ENCODE measurements at regions not wholly inside any gene's neighbourhood (a gene's known extent, or its start where the extent isn't known, plus 50 kb on each side); places are given as distances from the start of the nearest gene placed in this dataset.

DNA sequence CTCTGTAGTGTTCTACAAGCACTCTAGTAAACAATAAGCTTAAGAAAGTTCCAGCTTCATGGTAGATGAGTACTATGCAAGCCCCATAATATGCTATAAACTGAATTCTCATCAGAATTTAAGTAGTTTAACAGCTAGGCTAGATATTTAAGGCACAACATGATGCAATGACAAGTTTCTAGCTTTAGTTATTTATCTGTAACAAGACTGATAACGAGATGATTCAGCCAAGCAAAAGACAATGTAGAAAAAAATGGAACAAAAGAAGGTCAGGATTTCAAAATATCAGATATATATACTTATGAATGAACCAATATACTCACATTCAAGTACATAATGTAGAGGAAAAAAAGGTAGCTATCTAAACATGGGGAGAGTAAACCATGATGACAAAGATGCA, 61.0 kb upstream of the RERGL start:
- ChIA-PET POLR2A (no interaction called here), CTCF (interaction anchor here (0.9 to 1.6 kb wide), 3 partner anchors 8 to 74 kb away, joined by 3 to 6 read pairs (median 4); no protein-coding TSS in a partner anchor)
- intact Hi-C loops (cut with DNase I, micrococcal nuclease), result no loop called here
- Mint-ChIP-seq H3K9me3 (ENCODE audit: low read depth) (no peaks in the 10 kb centered on the region), H3K27ac (no peak overlapping the region), H3K4me1 (no peaks in the 10 kb centered on the region), H3K27me3 (no peaks in the 10 kb centered on the region), H3K36me3 (ENCODE audit: low read depth) (no peaks in the 10 kb centered on the region), H3K4me3 (no peak overlapping the region)
- ATAC-seq, result no peak
- no peak for DNase-seq

DNA sequence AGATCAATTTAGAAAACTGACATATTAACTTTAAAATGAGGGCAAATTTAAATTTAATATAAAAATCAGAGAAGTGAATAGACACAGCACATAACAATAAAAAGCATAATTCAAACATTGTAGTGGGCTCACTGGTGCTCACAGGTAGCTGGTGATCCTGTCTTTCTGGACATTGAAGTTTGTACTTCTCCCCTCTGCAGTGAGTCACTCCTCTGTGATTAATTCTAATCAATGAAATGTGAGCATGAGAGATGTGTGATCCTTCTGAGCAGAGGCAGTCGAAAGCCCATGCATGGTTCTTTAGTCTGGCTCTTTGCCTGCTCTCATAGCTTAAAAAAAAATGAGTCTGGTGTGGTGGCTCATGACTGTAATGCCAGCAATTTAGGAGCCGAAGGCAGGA, 59.0 kb upstream of the RERGL start:
- Mint-ChIP-seq H3K36me3 (ENCODE audit: low read depth) (no peaks in the 10 kb centered on the region), H3K9me3 (ENCODE audit: low read depth) (no peaks in the 10 kb centered on the region), H3K27ac (no peak overlapping the region), H3K4me3 (no peak overlapping the region), H3K27me3 (no peaks in the 10 kb centered on the region), H3K4me1 (no peaks in the 10 kb centered on the region)
- ChIA-PET POLR2A (no interaction called here), CTCF (no interaction called here)
- DNase-seq, result no peak
- intact Hi-C loops (cut with DNase I, micrococcal nuclease), result no loop called here
- no peak for ATAC-seq

DNA sequence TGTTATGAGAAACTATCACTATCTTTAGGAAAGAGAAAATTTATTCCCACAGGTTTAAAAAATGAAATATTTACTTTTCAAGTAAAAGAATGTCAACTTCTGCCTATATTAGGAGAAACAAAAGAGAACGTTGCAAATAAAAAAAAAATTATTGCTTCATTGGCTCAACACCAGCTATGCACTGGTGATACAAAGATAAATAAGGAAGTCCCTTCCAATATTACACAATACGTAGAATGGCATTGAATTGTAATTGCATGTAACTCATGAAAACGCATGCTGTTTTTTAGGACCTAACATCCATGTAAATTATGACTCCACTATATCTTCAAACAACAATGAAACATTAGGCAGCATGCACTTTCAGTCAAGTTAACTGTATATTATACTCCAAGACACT, 56.4 kb upstream of the RERGL start:
- Mint-ChIP-seq H3K9me3 (ENCODE audit: low read depth) (no peaks in the 10 kb centered on the region), H3K36me3 (ENCODE audit: low read depth) (no peaks in the 10 kb centered on the region), H3K4me3 (no peak overlapping the region), H3K4me1 (no peaks in the 10 kb centered on the region), H3K27ac (no peak overlapping the region), H3K27me3 (no peaks in the 10 kb centered on the region)
- ChIA-PET POLR2A (no interaction called here), CTCF (no interaction called here)
- intact Hi-C loops (cut with DNase I, micrococcal nuclease), result no loop called here
- ATAC-seq, result no peak
- no peak for DNase-seq

DNA sequence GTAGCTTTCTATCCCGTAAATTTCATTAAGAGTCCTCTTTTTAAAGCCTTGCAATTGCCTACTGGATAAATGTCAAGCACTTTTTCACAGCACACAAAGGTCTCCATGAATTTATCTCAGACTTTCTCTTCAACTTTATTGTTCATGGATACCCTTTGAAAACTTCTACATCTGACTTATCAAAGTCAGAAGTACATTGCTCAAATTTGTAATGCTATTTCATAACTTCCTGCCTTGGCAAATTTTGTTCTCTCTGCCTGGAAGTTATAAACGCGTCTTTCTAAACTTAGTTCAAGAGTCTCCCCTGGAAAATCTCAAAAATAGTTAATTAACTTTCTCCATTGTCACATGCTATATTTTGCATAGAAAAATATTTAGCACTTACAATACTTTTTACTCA, 55.9 kb upstream of the RERGL start:
- no peaks in the 10 kb centered on the region for H3K27me3 Mint-ChIP-seq
- POLR2A ChIA-PET, result no interaction called here
- no peak for ATAC-seq

DNA sequence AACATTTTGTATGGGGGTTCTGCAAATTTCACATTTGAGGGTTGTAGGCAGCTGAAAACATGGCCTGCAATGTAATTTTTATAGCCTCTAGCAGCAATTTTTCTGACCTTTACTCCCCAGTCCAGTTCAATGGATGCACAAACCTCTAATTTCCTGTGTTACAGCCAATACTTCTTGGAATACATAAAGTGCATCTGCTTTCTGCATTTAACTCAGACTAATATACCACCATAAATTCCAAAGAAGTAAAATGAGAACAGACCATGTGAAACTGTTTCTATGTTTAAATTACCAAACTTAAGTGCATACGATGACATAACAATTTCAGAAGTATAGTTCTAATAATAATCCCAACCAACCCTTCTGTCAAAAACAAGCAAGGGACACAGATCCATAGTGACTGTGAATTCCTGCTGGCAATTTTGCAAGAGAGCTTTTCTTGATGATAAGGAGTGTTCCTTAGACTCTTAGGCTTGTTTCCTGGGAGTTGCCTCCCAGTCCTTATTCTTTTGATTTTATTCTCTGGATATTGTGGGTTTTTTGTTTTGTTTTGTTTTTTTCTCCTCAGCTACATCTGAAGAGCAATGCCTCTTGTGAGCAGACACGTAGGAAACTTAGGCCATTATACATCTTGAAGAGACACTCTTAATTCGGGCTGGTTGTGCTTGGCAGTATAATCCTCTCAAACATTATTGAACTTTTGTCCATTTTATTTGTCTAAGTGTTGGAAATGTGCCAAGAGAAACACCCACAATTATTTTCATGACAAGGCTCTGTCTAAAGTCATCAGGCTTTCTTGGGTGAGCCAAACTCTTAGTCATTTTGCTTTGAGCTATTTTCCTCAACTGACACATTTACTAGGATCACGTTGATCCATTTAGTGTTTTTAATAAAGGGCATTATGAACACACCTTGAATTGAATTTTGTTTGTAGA, 51.3 kb upstream of the RERGL start:
- no peak overlapping the region for H3K27ac Mint-ChIP-seq
- ATAC-seq (no peak), DNase-seq (no peak)
- H3K27me3 Mint-ChIP-seq, result no peaks in the 10 kb centered on the region
- no peaks in the 10 kb centered on the region for H3K4me1 Mint-ChIP-seq
- CTCF ChIA-PET, result interaction anchor here (0.5 kb wide), 1 partner anchor 83 kb away, joined by 3 read pairs; no protein-coding TSS in a partner anchor
- H3K4me3 Mint-ChIP-seq, result no peak overlapping the region
- intact Hi-C loops (cut with DNase I, micrococcal nuclease), result loop anchor here in 1 of 2 experiments (5.0 kb wide), 2 partner anchors 106 to 1046 kb away; no protein-coding TSS in a partner anchor
- no peaks in the 10 kb centered on the region for H3K9me3 Mint-ChIP-seq (ENCODE audit: low read depth)
- H3K36me3 Mint-ChIP-seq (ENCODE audit: low read depth), result no peaks in the 10 kb centered on the region
- POLR2A ChIA-PET, result interaction anchor here (0.6 kb wide), 1 partner anchor 267 kb away, joined by 4 read pairs; no protein-coding TSS in a partner anchor

More for the DNA sequence above, 55.9 kb upstream of the RERGL start:
- no peak overlapping the region for H3K4me3 Mint-ChIP-seq
- H3K27ac Mint-ChIP-seq, result no peak overlapping the region
- no peaks in the 10 kb centered on the region for H3K9me3 Mint-ChIP-seq (ENCODE audit: low read depth)
- H3K4me1 Mint-ChIP-seq, result no peaks in the 10 kb centered on the region
- DNase-seq, result no peak
- intact Hi-C loops (cut with DNase I, micrococcal nuclease), result no loop called here
- CTCF ChIA-PET, result no interaction called here
- no peaks in the 10 kb centered on the region for H3K36me3 Mint-ChIP-seq (ENCODE audit: low read depth)

DNA sequence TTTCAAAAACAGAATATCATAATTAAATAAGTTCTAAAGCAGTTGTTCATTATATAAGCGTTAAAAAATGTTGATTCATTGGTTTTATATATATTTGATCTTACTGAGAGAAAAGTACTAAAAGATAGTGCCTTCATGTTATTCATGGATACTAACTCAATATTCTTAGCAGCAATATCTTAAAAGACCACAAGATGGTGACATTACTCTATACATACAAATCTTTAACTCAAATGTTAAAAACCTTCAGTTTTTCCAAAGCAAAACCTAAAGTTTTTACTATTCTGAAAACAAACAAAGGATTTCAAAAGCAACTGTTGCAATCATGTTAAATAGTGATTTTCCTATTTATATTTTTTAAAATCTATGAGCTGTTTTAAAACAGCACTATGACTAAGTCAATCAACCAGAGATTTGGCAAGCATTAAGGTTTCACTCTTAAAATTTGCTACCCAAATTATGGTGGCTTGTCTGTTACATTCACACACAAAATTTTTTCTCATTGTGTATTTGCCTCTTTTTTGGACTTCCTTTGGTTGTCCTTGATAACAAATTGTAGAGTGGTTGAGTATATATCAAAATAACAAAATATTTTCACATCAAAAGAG, 50.1 kb upstream of the RERGL start:
- DNase-seq (no peak), ATAC-seq (no peak)
- Mint-ChIP-seq H3K27ac (no peak overlapping the region), H3K36me3 (ENCODE audit: low read depth) (no peaks in the 10 kb centered on the region), H3K4me3 (no peak overlapping the region), H3K9me3 (ENCODE audit: low read depth) (no peaks in the 10 kb centered on the region), H3K27me3 (no peaks in the 10 kb centered on the region), H3K4me1 (no peaks in the 10 kb centered on the region)
- CTCF ChIA-PET, result interaction anchor here (1.0 to 1.5 kb wide), 3 partner anchors 9 to 1046 kb away, joined by 3 to 6 read pairs (median 4); no protein-coding TSS in a partner anchor
- intact Hi-C loops (cut with DNase I, micrococcal nuclease), result loop anchor here in 1 of 2 experiments (5.0 kb wide), 2 partner anchors 107 to 1047 kb away; no protein-coding TSS in a partner anchor
- POLR2A ChIA-PET, result no interaction called here
